ENCODE measurements at regions not wholly inside any gene's neighbourhood (a gene's known extent, or its start where the extent isn't known, plus 50 kb on each side); places are given as distances from the start of the nearest gene placed in this dataset.

GRCh38 chr14:30333934-30334333 lies 225.0 kb upstream of the G2E3 start:
- Histone ChIP-seq H3K9me3 (ENCODE audit: low read length) (no peaks in the 10 kb centered on the region), H3K4me3 (ENCODE audit: low read length) (no peak overlapping the region), H3K4me1 (ENCODE audit: insufficient read depth, low read length) (no peaks in the 10 kb centered on the region), H3K27me3 (ENCODE audit: insufficient read depth, low read length) (no peaks in the 10 kb centered on the region), H2AFZ (ENCODE audit: low read depth, low read length) (no peak overlapping the region), H3K36me3 (ENCODE audit: insufficient read depth, low read length) (no peaks in the 10 kb centered on the region)

GRCh38 chr14:30337456-30337855 lies 221.5 kb upstream of the G2E3 start:
- Histone ChIP-seq H3K4me3 (ENCODE audit: low read length) (no peak overlapping the region), H3K27me3 (ENCODE audit: insufficient read depth, low read length) (no peaks in the 10 kb centered on the region), H3K4me1 (ENCODE audit: insufficient read depth, low read length) (no peaks in the 10 kb centered on the region), H2AFZ (ENCODE audit: low read depth, low read length) (no peak overlapping the region), H3K36me3 (ENCODE audit: insufficient read depth, low read length) (no peaks in the 10 kb centered on the region), H3K9me3 (ENCODE audit: low read length) (no peaks in the 10 kb centered on the region)

GRCh38 chr14:30339311-30339901 lies 219.6 kb upstream of the G2E3 start:
- Histone ChIP-seq H3K36me3 (ENCODE audit: insufficient read depth, low read length) (no peaks in the 10 kb centered on the region), H3K4me3 (ENCODE audit: low read length) (no peak overlapping the region), H3K9me3 (ENCODE audit: low read length) (no peaks in the 10 kb centered on the region), H3K27me3 (ENCODE audit: insufficient read depth, low read length) (no peaks in the 10 kb centered on the region), H3K4me1 (ENCODE audit: insufficient read depth, low read length) (no peaks in the 10 kb centered on the region), H2AFZ (ENCODE audit: low read depth, low read length) (no peak overlapping the region)

GRCh38 chr14:30340495-30340894 lies 218.5 kb upstream of the G2E3 start:
- Histone ChIP-seq H3K9me3 (ENCODE audit: low read length) (no peaks in the 10 kb centered on the region), H3K4me3 (ENCODE audit: low read length) (no peak overlapping the region)

GRCh38 chr14:30345511-30345910 lies 213.4 kb upstream of the G2E3 start:
- Histone ChIP-seq H3K4me1 (ENCODE audit: insufficient read depth, low read length) (no peaks in the 10 kb centered on the region), H3K27me3 (ENCODE audit: insufficient read depth, low read length) (no peaks in the 10 kb centered on the region), H3K4me3 (ENCODE audit: low read length) (no peak overlapping the region), H3K9me3 (ENCODE audit: low read length) (no peaks in the 10 kb centered on the region), H3K36me3 (ENCODE audit: insufficient read depth, low read length) (no peaks in the 10 kb centered on the region), H2AFZ (ENCODE audit: low read depth, low read length) (no peak overlapping the region)

More at GRCh38 chr14:30340495-30340894, 218.5 kb upstream of the G2E3 start:
- H2AFZ ChIP-seq (ENCODE audit: low read depth, low read length) = no peak overlapping the region
- H3K27me3 ChIP-seq (ENCODE audit: insufficient read depth, low read length) = no peaks in the 10 kb centered on the region
- no peaks in the 10 kb centered on the region for H3K4me1 ChIP-seq (ENCODE audit: insufficient read depth, low read length)
- H3K36me3 ChIP-seq (ENCODE audit: insufficient read depth, low read length) = no peaks in the 10 kb centered on the region

- no peaks in the 10 kb centered on the region for H3K27me3 ChIP-seq (ENCODE audit: insufficient read depth, low read length)
- no peak overlapping the region for H2AFZ ChIP-seq (ENCODE audit: low read depth, low read length)
Observed at GRCh38 chr14:30348445-30348844, 210.5 kb upstream of the G2E3 start.

GRCh38 chr14:30349520-30349919 lies 209.4 kb upstream of the G2E3 start:
- Histone ChIP-seq H3K9me3 (ENCODE audit: low read length) (no peaks in the 10 kb centered on the region), H3K4me1 (ENCODE audit: insufficient read depth, low read length) (no peaks in the 10 kb centered on the region), H3K36me3 (ENCODE audit: insufficient read depth, low read length) (no peaks in the 10 kb centered on the region), H3K4me3 (ENCODE audit: low read length) (no peak overlapping the region), H2AFZ (ENCODE audit: low read depth, low read length) (no peak overlapping the region), H3K27me3 (ENCODE audit: insufficient read depth, low read length) (no peaks in the 10 kb centered on the region)

More at GRCh38 chr14:30348445-30348844, 210.5 kb upstream of the G2E3 start:
- no peaks in the 10 kb centered on the region for H3K36me3 ChIP-seq (ENCODE audit: insufficient read depth, low read length)
- H3K9me3 ChIP-seq (ENCODE audit: low read length) = no peaks in the 10 kb centered on the region
- H3K4me3 ChIP-seq (ENCODE audit: low read length) = no peak overlapping the region
- H3K4me1 ChIP-seq (ENCODE audit: insufficient read depth, low read length) = no peaks in the 10 kb centered on the region

- no peak overlapping the region for H2AFZ ChIP-seq (ENCODE audit: low read depth, low read length)
- peaks cover 5% of the 10 kb centered on the region for H3K4me1 ChIP-seq (ENCODE audit: insufficient read depth, low read length)
- H3K27me3 ChIP-seq (ENCODE audit: insufficient read depth, low read length) = no peaks in the 10 kb centered on the region
- H3K4me3 ChIP-seq (ENCODE audit: low read length) = no peak overlapping the region
- no peaks in the 10 kb centered on the region for H3K9me3 ChIP-seq (ENCODE audit: low read length)
- no peaks in the 10 kb centered on the region for H3K36me3 ChIP-seq (ENCODE audit: insufficient read depth, low read length)
Observed at GRCh38 chr14:30354439-30354838, 204.5 kb upstream of the G2E3 start.

GRCh38 chr14:30355431-30355913 lies 203.5 kb upstream of the G2E3 start:
- Histone ChIP-seq H3K9me3 (ENCODE audit: low read length) (no peaks in the 10 kb centered on the region), H3K27me3 (ENCODE audit: insufficient read depth, low read length) (no peaks in the 10 kb centered on the region), H3K4me1 (ENCODE audit: insufficient read depth, low read length) (peaks cover 5% of the 10 kb centered on the region), H2AFZ (ENCODE audit: low read depth, low read length) (no peak overlapping the region), H3K4me3 (ENCODE audit: low read length) (no peak overlapping the region), H3K36me3 (ENCODE audit: insufficient read depth, low read length) (no peaks in the 10 kb centered on the region)

GRCh38 chr14:30356438-30357202 lies 202.3 kb upstream of the G2E3 start:
- H2AFZ ChIP-seq (ENCODE audit: low read depth, low read length) = no peak overlapping the region
- no peaks in the 10 kb centered on the region for H3K36me3 ChIP-seq (ENCODE audit: insufficient read depth, low read length)
- H3K4me3 ChIP-seq (ENCODE audit: low read length) = no peak overlapping the region
- peaks cover 5% of the 10 kb centered on the region for H3K4me1 ChIP-seq (ENCODE audit: insufficient read depth, low read length)
- no peaks in the 10 kb centered on the region for H3K9me3 ChIP-seq (ENCODE audit: low read length)
- no peaks in the 10 kb centered on the region for H3K27me3 ChIP-seq (ENCODE audit: insufficient read depth, low read length)

- H3K4me3 ChIP-seq (ENCODE audit: low read length) = no peak overlapping the region
- H3K36me3 ChIP-seq (ENCODE audit: insufficient read depth, low read length) = no peaks in the 10 kb centered on the region
- peaks cover 5% of the 10 kb centered on the region for H3K4me1 ChIP-seq (ENCODE audit: insufficient read depth, low read length)
- no peaks in the 10 kb centered on the region for H3K27me3 ChIP-seq (ENCODE audit: insufficient read depth, low read length)
- no peaks in the 10 kb centered on the region for H3K9me3 ChIP-seq (ENCODE audit: low read length)
- no peak overlapping the region for H2AFZ ChIP-seq (ENCODE audit: low read depth, low read length)
Observed at GRCh38 chr14:30357791-30358190, 201.2 kb upstream of the G2E3 start.

GRCh38 chr14:30362369-30363218 lies 196.4 kb upstream of the G2E3 start:
- H3K27me3 ChIP-seq (ENCODE audit: insufficient read depth, low read length) = no peaks in the 10 kb centered on the region
- H2AFZ ChIP-seq (ENCODE audit: low read depth, low read length) = no peak overlapping the region
- no peaks in the 10 kb centered on the region for H3K4me1 ChIP-seq (ENCODE audit: insufficient read depth, low read length)
- H3K9me3 ChIP-seq (ENCODE audit: low read length) = no peaks in the 10 kb centered on the region
- H3K4me3 ChIP-seq (ENCODE audit: low read length) = no peak overlapping the region
- no peaks in the 10 kb centered on the region for H3K36me3 ChIP-seq (ENCODE audit: insufficient read depth, low read length)
